Naive thymus-derived CD4-positive, alpha-beta T cell (primary cell): ENCODE measurements at regions not wholly inside any gene's neighbourhood (a gene's known extent, or its start where the extent isn't known, plus 50 kb on each side); places are given as distances from the start of the nearest gene placed in this dataset.

Source experiments
- ATAC-seq: fragments of 150-1000 bp; cut with Tn5 transposase; 2 replicates; pipeline ENCODE4 v1.10.0; 2021; ENCODE audit warnings: mild to moderate bottlenecking, moderate library complexity
- CTCF ChIA-PET: fragments of 350-600 bp; sonication (Branson Sonifier 250); formaldehyde crosslinking; loops from one replicate; lab custom pipeline; 2021; ENCODE audit warnings: antibody characterized with exemption; lab: Charles Lee
- POLR2A ChIA-PET: fragments of 350-600 bp; sonication (Branson Sonifier 250); formaldehyde crosslinking; loops from one replicate; lab custom pipeline; 2021; ENCODE audit warnings: antibody characterized with exemption, inconsistent platforms; lab: Charles Lee
- DNase-seq, 9 donors: peaks; one replicate each; pipeline versions ENCODE4 v3.0.0 to v3.0.0-alpha.2; 2020 to 2022; ENCODE audit warnings: mixed read lengths in 1 of 9
- H3K27ac ChIP-seq: one replicate; pipeline ENCODE4 v1.7.0; 2013; ENCODE audit warnings: mild to moderate bottlenecking, low read depth, low read length, moderate library complexity
- H3K27me3 ChIP-seq, 2 donors: one replicate each; pipeline ENCODE4 v1.7.0; 2013; ENCODE audit warnings: low read length in 2 of 2, mild to moderate bottlenecking in 2 of 2, moderate library complexity in 2 of 2; ENCODE audit not compliant: control insufficient read depth in 2 of 2, insufficient read depth in 2 of 2
- H3K36me3 ChIP-seq, 3 experiments: 1 replicate in 2 of 3; 2 replicates in 1 of 3; pipeline ENCODE4 v1.7.0; 2013; ENCODE audit warnings: low read length in 3 of 3, mild to moderate bottlenecking in 3 of 3, moderate library complexity in 1 of 3; ENCODE audit not compliant: insufficient read depth in 3 of 3, control insufficient read depth in 2 of 3
- H3K4me1 ChIP-seq, 2 donors: one replicate each; pipeline ENCODE4 v1.7.0; 2013; ENCODE audit warnings: low read length in 2 of 2, mild to moderate bottlenecking in 2 of 2, moderate library complexity in 1 of 2; ENCODE audit not compliant: control insufficient read depth in 2 of 2, insufficient read depth in 2 of 2
- H3K4me3 ChIP-seq: 2 replicates; pipeline ENCODE4 v1.7.0; 2013; ENCODE audit warnings: mild to moderate bottlenecking, low read length
- H3K9me3 ChIP-seq, 3 experiments: 1 replicate in 2 of 3; 2 replicates in 1 of 3; pipeline ENCODE4 v1.7.0; 2013; ENCODE audit warnings: low read length in 3 of 3; ENCODE audit not compliant: control insufficient read depth in 2 of 3
- H3K27ac Mint-ChIP-seq, 9 donors: one replicate each; pipeline ENCODE4 v1.8.0; 2020 to 2022; ENCODE audit warnings: mixed read lengths in 9 of 9, mild to moderate bottlenecking in 8 of 9, moderate library complexity in 5 of 9, inconsistent platforms in 2 of 9
- H3K27me3 Mint-ChIP-seq, 5 donors: one replicate each; pipeline ENCODE4 v1.8.0; 2021 to 2022; ENCODE audit warnings: mixed read lengths in 5 of 5, mild to moderate bottlenecking in 1 of 5
- H3K36me3 Mint-ChIP-seq, 5 donors: one replicate each; pipeline ENCODE4 v1.8.0; 2020 to 2022; ENCODE audit warnings: mixed read lengths in 5 of 5, mild to moderate bottlenecking in 3 of 5, inconsistent platforms in 1 of 5
- H3K4me1 Mint-ChIP-seq, 7 donors: one replicate each; pipeline ENCODE4 v1.8.0; 2020 to 2022; ENCODE audit warnings: mixed read lengths in 7 of 7, mild to moderate bottlenecking in 3 of 7, inconsistent platforms in 1 of 7
- H3K4me3 Mint-ChIP-seq, 10 donors: one replicate each; pipeline ENCODE4 v1.8.0; 2020 to 2022; ENCODE audit warnings: mild to moderate bottlenecking in 10 of 10, mixed read lengths in 10 of 10, moderate library complexity in 6 of 10, inconsistent platforms in 2 of 10
- H3K9me3 Mint-ChIP-seq, 11 donors: one replicate each; pipeline ENCODE4 v1.8.0; 2020 to 2022; ENCODE audit warnings: mixed read lengths in 11 of 11, mild to moderate bottlenecking in 4 of 11, inconsistent platforms in 1 of 11, moderate library complexity in 1 of 11
- intact Hi-C, 2 donors: fragments of 100-400 bp; cut with micrococcal nuclease; formaldehyde crosslinking; loops; one replicate each; pipeline ENCODE4 v1.15.1; 2023

DNA sequence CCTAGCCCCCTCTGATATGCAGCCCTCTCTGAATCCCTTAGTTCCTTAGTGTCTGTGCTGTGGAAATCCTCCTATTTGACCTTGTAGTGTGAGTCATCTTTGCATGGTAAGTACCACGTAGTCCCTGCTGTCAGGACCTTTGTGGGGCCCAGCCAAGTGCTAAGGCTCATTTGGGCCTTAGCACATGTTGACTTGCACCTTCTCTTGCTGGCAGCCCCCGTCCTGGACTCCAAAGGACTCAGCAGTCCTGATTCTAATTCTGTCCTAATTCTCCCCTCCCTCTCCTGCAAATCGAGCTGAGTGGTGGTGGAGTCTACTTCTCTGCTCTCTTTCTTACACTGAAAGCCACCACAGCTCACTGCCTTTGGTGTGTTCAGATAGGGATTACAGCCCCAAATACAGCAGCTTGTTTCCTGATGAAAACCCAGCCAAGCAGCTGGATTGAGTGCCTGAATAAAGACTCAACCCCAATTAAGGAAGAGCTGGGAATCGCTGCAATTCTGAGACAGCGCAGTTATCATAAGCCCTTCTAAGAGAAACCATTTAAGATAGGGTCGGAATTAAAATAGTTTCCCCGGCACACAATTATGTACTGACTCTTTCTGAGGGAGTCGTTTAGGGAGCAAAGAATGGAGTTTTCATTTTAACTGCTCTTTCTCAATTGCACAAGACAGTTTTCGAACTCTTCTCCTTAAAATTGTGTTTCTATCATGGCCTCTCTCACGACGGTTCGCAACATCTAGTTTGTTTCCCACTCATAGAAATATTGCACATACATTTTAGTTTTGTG lies 215.6 kb upstream of the TNP1 start:
- peak; percentile 6 for ATAC-seq
- no peak overlapping the region for H3K4me3 Mint-ChIP-seq
- POLR2A ChIA-PET = no interaction called here

DNA sequence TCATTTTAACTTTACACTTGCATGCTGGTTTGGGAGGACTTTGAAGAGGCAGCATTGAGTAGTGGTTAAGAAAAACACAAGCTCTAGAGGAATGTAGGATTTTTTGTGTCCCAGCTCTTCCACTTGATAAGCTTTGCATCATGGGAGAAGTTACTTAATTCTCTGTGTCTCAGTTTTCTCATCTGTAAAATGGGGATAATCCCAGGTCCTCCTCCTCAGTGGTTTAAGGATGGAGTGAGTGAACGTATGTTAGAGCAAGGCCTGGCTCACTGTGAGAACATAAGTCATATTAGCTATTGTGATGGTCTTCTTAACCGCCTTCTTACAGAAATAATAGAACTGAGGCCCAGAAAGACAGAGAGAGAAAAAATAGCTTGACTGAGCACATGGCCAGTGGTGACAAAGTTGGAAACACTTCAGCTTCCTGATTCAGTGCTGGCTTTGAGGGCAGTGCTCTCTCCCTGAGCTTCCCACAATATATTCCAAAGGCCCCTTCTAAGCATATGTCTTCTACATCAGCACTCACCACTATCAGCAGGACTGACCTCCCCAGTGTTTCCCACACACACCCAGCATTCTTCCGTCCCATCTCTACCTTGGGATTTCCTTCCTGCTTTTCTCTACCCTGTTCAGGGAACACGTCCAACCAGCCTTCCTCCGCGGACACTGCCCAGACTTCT lies 214.9 kb upstream of the TNP1 start:
- intact Hi-C loops = no loop called here
- Mint-ChIP-seq H3K4me1 (no peaks in the 10 kb centered on the region), H3K4me3 (no peak overlapping the region), H3K27ac (no peak overlapping the region), H3K36me3 (no peaks in the 10 kb centered on the region), H3K9me3 (peaks cover 0 to 5% (median 0%) of the 10 kb centered on the region in 11 donors), H3K27me3 (peaks cover 0 to 9% (median 0%) of the 10 kb centered on the region in 5 donors)
- Histone ChIP-seq H3K4me3 (no peak overlapping the region), H3K9me3 (no peaks in the 10 kb centered on the region), H3K27ac (no peak overlapping the region), H3K27me3 (no peaks in the 10 kb centered on the region), H3K4me1 (no peaks in the 10 kb centered on the region), H3K36me3 (no peaks in the 10 kb centered on the region)
- ChIA-PET CTCF (no interaction called here), POLR2A (no interaction called here)
- no peak for DNase-seq
- ATAC-seq = no peak

More for the DNA sequence above, 215.6 kb upstream of the TNP1 start:
- Mint-ChIP-seq H3K36me3 (no peaks in the 10 kb centered on the region), H3K9me3 (peaks cover 0 to 5% (median 0%) of the 10 kb centered on the region in 11 donors), H3K27me3 (peaks cover 0 to 9% (median 0%) of the 10 kb centered on the region in 5 donors), H3K4me1 (no peaks in the 10 kb centered on the region), H3K27ac (peak overlapping the region in 1 of 9 donors; percentile 47)
- no peak overlapping the region for H3K4me3 ChIP-seq
- H3K4me1 ChIP-seq = no peaks in the 10 kb centered on the region
- CTCF ChIA-PET = no interaction called here
- no peak overlapping the region for H3K27ac ChIP-seq
- no peak for DNase-seq
- intact Hi-C loops = no loop called here
- H3K9me3 ChIP-seq = no peaks in the 10 kb centered on the region
- no peaks in the 10 kb centered on the region for H3K27me3 ChIP-seq
- no peaks in the 10 kb centered on the region for H3K36me3 ChIP-seq

DNA sequence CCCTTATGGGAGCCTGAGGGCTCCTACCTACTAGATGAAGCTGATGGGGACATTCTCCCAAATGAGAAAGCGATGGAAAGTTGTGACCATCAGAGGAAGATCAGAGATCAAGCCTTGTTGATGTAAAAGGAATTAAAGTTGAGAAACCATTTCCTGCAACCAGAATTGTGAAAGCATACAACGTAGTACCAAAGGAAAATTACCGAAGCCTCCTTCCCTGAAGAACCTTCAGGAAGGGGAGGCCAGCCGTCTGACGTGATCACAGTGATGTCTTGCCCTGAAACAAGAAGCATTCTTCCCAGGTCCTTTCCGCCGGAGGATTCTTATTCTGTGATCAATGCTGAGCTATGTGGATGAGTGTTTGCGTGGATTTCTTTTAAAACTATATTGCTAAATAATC lies 211.6 kb upstream of the TNP1 start:
- Histone ChIP-seq H3K27ac (no peak overlapping the region), H3K36me3 (no peaks in the 10 kb centered on the region), H3K4me3 (no peak overlapping the region), H3K27me3 (no peaks in the 10 kb centered on the region), H3K4me1 (no peaks in the 10 kb centered on the region), H3K9me3 (no peaks in the 10 kb centered on the region)
- Mint-ChIP-seq H3K27me3 (peaks cover 0 to 10% (median 4%) of the 10 kb centered on the region in 5 donors), H3K9me3 (peaks cover 0 to 9% (median 0%) of the 10 kb centered on the region in 11 donors), H3K4me1 (no peaks in the 10 kb centered on the region), H3K36me3 (no peaks in the 10 kb centered on the region), H3K4me3 (no peak overlapping the region), H3K27ac (peak overlapping the region in 1 of 9 donors; percentile 11)
- ATAC-seq = no peak
- ChIA-PET CTCF (no interaction called here), POLR2A (no interaction called here)
- intact Hi-C loops = no loop called here
- DNase-seq = no peak

DNA sequence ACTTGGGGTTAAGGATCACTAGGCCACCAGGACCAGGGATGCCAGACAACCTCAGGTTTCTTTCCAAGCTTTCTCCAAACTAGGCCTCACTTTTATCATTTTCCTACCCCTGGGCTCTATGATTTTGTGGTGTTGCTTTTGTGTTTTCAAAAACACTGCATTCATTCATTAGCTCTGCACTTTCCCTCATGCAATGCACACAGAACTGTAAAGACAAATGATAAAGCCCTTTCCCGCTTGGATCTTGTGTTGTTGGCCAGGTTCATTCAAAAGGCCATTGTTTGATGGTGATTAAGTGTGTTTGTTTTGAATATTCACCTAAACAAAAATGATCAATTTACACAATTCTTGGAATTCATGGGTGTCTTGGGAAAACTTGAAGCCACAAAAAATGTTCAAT lies 210.7 kb upstream of the TNP1 start:
- POLR2A ChIA-PET = no interaction called here

DNA sequence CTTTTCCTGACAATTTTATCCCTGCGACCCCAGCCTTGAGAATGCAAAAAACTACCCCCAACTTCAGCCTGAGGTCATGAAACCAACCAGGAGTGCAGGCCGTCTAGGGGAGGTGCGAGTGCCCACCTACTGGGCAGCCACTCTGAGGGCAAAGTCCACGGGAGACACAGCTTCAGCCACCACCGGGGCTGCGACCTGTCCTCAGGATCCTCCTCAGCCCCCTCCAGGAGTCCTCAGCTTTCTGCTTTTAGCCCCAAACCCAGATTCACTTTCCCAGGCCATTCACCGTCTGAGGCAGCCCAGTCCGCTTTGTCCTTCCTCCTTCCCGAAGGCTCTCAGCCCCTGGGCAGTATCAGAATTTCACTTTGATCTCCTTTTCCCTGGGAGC lies 210.2 kb upstream of the TNP1 start:
- intact Hi-C loops = no loop called here
- POLR2A ChIA-PET = interaction anchor here (0.5 kb wide), 1 partner anchor 10 kb away, joined by 3 read pairs; no protein-coding TSS in a partner anchor

More for the DNA sequence above, 210.7 kb upstream of the TNP1 start:
- CTCF ChIA-PET = no interaction called here
- no peak for ATAC-seq
- Histone ChIP-seq H3K4me1 (no peaks in the 10 kb centered on the region), H3K27ac (no peak overlapping the region), H3K4me3 (no peak overlapping the region), H3K9me3 (no peaks in the 10 kb centered on the region), H3K36me3 (no peaks in the 10 kb centered on the region), H3K27me3 (no peaks in the 10 kb centered on the region)
- Mint-ChIP-seq H3K27ac (no peak overlapping the region), H3K36me3 (no peaks in the 10 kb centered on the region), H3K9me3 (peaks cover 0 to 9% (median 0%) of the 10 kb centered on the region in 11 donors), H3K4me3 (no peak overlapping the region), H3K4me1 (no peaks in the 10 kb centered on the region), H3K27me3 (peaks cover 0 to 10% (median 4%) of the 10 kb centered on the region in 5 donors)
- no peak for DNase-seq
- intact Hi-C loops = no loop called here

DNA sequence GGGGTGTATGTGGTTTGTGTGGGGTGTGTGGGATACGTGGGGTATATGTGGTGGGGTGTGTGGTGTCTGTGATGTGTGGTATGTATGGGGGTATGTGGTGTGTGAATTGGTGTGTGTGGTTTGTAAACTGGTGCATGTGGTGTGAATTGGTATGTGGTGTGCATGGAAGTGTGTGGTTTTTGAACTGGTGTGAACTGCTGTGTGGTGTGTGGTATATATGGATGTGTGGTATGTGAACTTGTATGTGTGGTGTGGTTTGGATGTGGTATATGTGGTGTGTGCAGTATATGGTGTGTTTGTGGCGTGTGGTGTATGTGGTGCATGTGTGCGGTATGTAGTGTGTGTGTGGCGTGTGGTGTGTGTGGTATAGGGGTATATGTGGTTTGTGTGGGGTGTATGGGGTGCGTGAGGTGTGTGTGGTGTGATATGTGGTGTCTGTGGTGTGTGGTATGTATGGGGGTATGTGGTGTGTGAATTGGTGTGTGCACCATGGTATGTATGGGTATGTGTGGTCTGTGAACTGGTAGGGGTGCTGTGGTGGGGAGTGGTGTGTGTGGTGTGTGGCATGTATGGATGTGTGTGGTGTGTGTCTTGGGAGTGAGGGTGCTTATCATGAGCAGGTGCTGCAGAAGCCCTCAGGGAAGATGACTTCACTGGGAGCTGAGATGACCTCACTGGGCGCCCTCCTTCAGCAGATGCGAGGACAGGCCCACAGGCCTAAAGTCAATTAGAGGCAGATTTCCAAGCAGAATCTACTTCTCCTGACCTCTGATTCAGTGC lies 209.6 kb upstream of the TNP1 start:
- Mint-ChIP-seq H3K36me3 (no peaks in the 10 kb centered on the region), H3K27ac (no peak overlapping the region), H3K4me1 (peaks cover 0 to 2% (median 0%) of the 10 kb centered on the region in 7 donors), H3K4me3 (no peak overlapping the region), H3K27me3 (peaks cover 0 to 12% (median 4%) of the 10 kb centered on the region in 5 donors), H3K9me3 (peaks cover 0 to 9% (median 0%) of the 10 kb centered on the region in 11 donors)
- Histone ChIP-seq H3K27ac (no peak overlapping the region), H3K9me3 (no peaks in the 10 kb centered on the region), H3K36me3 (no peaks in the 10 kb centered on the region), H3K27me3 (no peaks in the 10 kb centered on the region), H3K4me1 (no peaks in the 10 kb centered on the region), H3K4me3 (no peak overlapping the region)
- intact Hi-C loops = no loop called here
- CTCF ChIA-PET = no interaction called here
- ATAC-seq (peak; percentile 21), DNase-seq (no peak)
- POLR2A ChIA-PET = interaction anchor here (0.5 kb wide), 1 partner anchor 11 kb away, joined by 3 read pairs; no protein-coding TSS in a partner anchor

More for the DNA sequence above, 210.2 kb upstream of the TNP1 start:
- no peaks in the 10 kb centered on the region for H3K36me3 Mint-ChIP-seq
- no peak overlapping the region for H3K27ac ChIP-seq
- H3K4me3 ChIP-seq = no peak overlapping the region
- CTCF ChIA-PET = no interaction called here
- no peaks in the 10 kb centered on the region for H3K4me1 Mint-ChIP-seq
- H3K9me3 Mint-ChIP-seq = peaks cover 0 to 9% (median 0%) of the 10 kb centered on the region in 11 donors
- no peaks in the 10 kb centered on the region for H3K4me1 ChIP-seq
- H3K9me3 ChIP-seq = no peaks in the 10 kb centered on the region
- H3K4me3 Mint-ChIP-seq = no peak overlapping the region
- DNase-seq (no peak), ATAC-seq (no peak)
- no peak overlapping the region for H3K27ac Mint-ChIP-seq
- no peaks in the 10 kb centered on the region for H3K27me3 ChIP-seq
- peaks cover 0 to 10% (median 4%) of the 10 kb centered on the region in 5 donors for H3K27me3 Mint-ChIP-seq
- no peaks in the 10 kb centered on the region for H3K36me3 ChIP-seq
